Heart left ventricle (tissue), 16 donors: ENCODE measurements at regions not wholly inside any gene's neighbourhood (a gene's known extent, or its start where the extent isn't known, plus 50 kb on each side); places are given as distances from the start of the nearest gene placed in this dataset.

ENCODE experiments used
- ATAC-seq, 4 donors: fragments of 200-7000 bp; cut with Tn5 transposase; one replicate each; pipeline ENCODE4 v1.9.1; 2020 to 2022; ENCODE audit warnings: moderate library complexity in 4 of 4, mild to moderate bottlenecking in 3 of 4, moderate number of reproducible peaks in 1 of 4
- DNase-seq, 5 donors: peaks; one replicate each; pipeline ENCODE4 v3.0.0-alpha.2; 2020
- H3K27ac ChIP-seq, 12 donors: fragments of 200-600 bp; sonication (generic) in 4 of 12; one replicate each; pipeline versions ENCODE4 v1.5.0 to v1.8.0; 2016 to 2022; ENCODE audit warnings: mild to moderate bottlenecking in 2 of 12
- H3K27me3 ChIP-seq, 9 donors: fragments of 200-600 bp; sonication (generic) in 2 of 9; one replicate each; pipeline versions ENCODE4 v1.5.1 to v1.8.0; 2016 to 2022; ENCODE audit warnings: mild to moderate bottlenecking in 3 of 9
- H3K36me3 ChIP-seq, 9 donors: fragments of 200-600 bp; sonication (generic) in 2 of 9; one replicate each; pipeline versions ENCODE4 v1.5.0 to v1.8.0; 2018 to 2022; ENCODE audit warnings: mild to moderate bottlenecking in 2 of 9
- H3K4me1 ChIP-seq, 12 donors: fragments of 200-600 bp; sonication (generic) in 4 of 12; one replicate each; pipeline versions ENCODE4 v1.5.0 to v1.8.0; 2016 to 2022; ENCODE audit warnings: mild to moderate bottlenecking in 3 of 12
- H3K4me3 ChIP-seq, 12 donors: fragments of 200-600 bp; sonication (generic) in 4 of 12; one replicate each; pipeline versions ENCODE4 v1.5.0 to v1.8.0; 2017 to 2022; ENCODE audit warnings: mild to moderate bottlenecking in 9 of 12, moderate library complexity in 4 of 12
- H3K9me3 ChIP-seq, 12 donors: fragments of 200-600 bp; sonication (generic) in 4 of 12; one replicate each; pipeline versions ENCODE4 v1.5.0 to v1.8.0; 2016 to 2022; ENCODE audit warnings: mild to moderate bottlenecking in 1 of 12
- POLR2A ChIP-seq, 2 donors: fragments of 450-650 bp; IDR thresholded peaks; one replicate each; pipeline ENCODE4 v1.6.1; 2017; ENCODE audit warnings: antibody characterized with exemption in 2 of 2, mild to moderate bottlenecking in 2 of 2, moderate library complexity in 2 of 2
- WGBS, 4 donors: extraction: QIAGEN DNeasy Blood & Tissue Kit in 2 of 4; methylation state at CpG; one replicate each; pipeline versions ENCODE4 v1.1.5 to v1.1.7; 2013 to 2018; 5-methylcytosine and 5-hydroxymethylcytosine counted together
- intact Hi-C, 10 donors: fragments of 100-400 bp; cut with DNase I; formaldehyde crosslinking; loops; one replicate each; pipeline versions ENCODE4 v1.11.1 to v1.14.2; 2022
- TF ChIP-seq, protein P1 (sequence below), 12 donors: fragments of 200-600 bp; sonication (generic) in 4 of 12; IDR thresholded peaks; one replicate each; pipeline versions ENCODE4 v1.5.0 to v1.8.0; 2018 to 2022; ENCODE audit warnings: antibody characterized with exemption in 12 of 12, mild to moderate bottlenecking in 5 of 12
- donor health status: ischemic (EF 13 %, LVEDD 7.1; RV severe dilation, severe dysfunction).
- donor health status: healthy with polysubstance abuse.
- donor health status: DM: no; HTN: yes; CAD: no.
- donor health status: DM: no; HTN: no; CAD: no.
- donor health status: ischemic (EF 25% LVEDD 6.9; RV normal size, moderate dysfunction).
- donor health status: ischemic (EF 25% LVEDD 5.7; RV mildly dilated, moderate dysfunction).
- donor health status: healthy.
- donor health status: DM: yes; HTN: yes; CAD: no.
- donor health status: ischemic (EF 35%, LVEDD 5.7; RV mildly dilated, moderate dysfunction).
- donor health status: nonischemic (EF 11% LVEDD 7.7; RV severe dilation, severe dysfunction).
- donor health status: DM: yes; HTN: yes; CAD: no.
- donor health status: PGD.
- donor health status: ischemic (EF 29% LVEDD 5.4; RV normal size, mild dysfunction).
- donor health status: nonischemic (EF 23%, LVEDD 6.1; RV moderate dilation, normal function).

DNA sequence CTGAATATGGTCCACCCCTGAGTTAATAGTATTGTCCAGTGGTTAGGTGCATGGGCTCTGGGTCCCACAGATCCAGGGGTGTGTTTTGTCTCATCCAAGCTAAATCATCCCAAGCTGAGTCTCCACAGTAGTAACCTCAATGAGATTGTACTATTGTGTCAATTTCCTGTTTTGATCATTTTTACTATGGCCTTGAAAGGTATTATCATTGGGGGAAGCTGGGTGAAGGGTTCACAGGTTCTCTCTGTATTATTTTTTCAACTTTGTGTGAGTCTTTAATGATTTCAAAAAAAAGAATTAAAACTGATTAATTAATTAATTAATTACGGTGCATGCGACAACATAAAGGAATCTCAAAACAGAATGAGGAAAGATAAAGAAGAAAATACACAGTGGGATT is 266.1 kb downstream of the MN1 start:
- TF ChIP-seq, protein P1, sequence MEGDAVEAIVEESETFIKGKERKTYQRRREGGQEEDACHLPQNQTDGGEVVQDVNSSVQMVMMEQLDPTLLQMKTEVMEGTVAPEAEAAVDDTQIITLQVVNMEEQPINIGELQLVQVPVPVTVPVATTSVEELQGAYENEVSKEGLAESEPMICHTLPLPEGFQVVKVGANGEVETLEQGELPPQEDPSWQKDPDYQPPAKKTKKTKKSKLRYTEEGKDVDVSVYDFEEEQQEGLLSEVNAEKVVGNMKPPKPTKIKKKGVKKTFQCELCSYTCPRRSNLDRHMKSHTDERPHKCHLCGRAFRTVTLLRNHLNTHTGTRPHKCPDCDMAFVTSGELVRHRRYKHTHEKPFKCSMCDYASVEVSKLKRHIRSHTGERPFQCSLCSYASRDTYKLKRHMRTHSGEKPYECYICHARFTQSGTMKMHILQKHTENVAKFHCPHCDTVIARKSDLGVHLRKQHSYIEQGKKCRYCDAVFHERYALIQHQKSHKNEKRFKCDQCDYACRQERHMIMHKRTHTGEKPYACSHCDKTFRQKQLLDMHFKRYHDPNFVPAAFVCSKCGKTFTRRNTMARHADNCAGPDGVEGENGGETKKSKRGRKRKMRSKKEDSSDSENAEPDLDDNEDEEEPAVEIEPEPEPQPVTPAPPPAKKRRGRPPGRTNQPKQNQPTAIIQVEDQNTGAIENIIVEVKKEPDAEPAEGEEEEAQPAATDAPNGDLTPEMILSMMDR (IDR thresholded peaks at IDR 0.05) = no peak
- TF ChIP-seq POLR2A (IDR thresholded peaks at IDR 0.05) = no peak
- Histone ChIP-seq H3K4me1 (peaks cover 0 to 12% (median 2%) of the 10 kb centered on the region in 12 donors), H3K27ac (no peak overlapping the region), H3K9me3 (peaks cover 0 to 7% (median 2%) of the 10 kb centered on the region in 12 donors), H3K4me3 (no peak overlapping the region), H3K36me3 (no peaks in the 10 kb centered on the region), H3K27me3 (peaks cover 0 to 9% (median 1%) of the 10 kb centered on the region in 9 donors)
- intact Hi-C loops = no loop called here
- DNase-seq (no peak), ATAC-seq (no peak)
- 95 to 99% (median 97%) methylated on average over 2 of the region's 2 CpGs for WGBS, 4 donors

DNA sequence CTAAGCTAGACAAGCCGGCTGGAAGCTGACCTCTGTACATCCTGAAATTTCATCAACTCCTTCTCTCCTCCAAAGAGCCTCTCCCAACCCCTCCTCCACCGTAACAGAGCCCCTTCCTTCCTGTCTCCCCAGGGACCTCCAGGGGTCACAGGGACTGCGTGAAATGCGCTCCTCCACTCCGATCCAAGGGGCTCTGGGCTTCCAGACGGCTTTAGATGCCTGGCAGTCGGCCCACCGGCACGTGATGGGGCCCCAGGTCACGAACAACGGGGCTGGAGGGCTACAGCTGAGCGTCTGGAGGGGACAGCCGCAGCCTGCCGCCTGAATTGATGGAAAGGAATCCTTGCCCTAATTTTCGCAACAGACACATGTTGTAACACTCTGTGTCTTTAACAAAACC is 264.1 kb downstream of the MN1 start:
- H3K36me3 ChIP-seq = no peaks in the 10 kb centered on the region
- TF ChIP-seq POLR2A (IDR thresholded peaks at IDR 0.05) = no peak
- TF ChIP-seq, protein P1 (IDR thresholded peaks at IDR 0.05) = no peak
- DNase-seq (peak in 4 of 5 donors; percentile 34 to 72 (median 53)), ATAC-seq (peak in 3 of 4 donors; percentile 22 to 60 (median 31))
- peaks cover 0 to 9% (median 2%) of the 10 kb centered on the region in 12 donors for H3K4me1 ChIP-seq
- WGBS, 4 donors = 19 to 40% (median 22%) methylated on average over 15 of the region's 15 CpGs
- no peak overlapping the region for H3K4me3 ChIP-seq
- H3K9me3 ChIP-seq = no peaks in the 10 kb centered on the region
- peaks cover 0 to 18% (median 2%) of the 10 kb centered on the region in 9 donors for H3K27me3 ChIP-seq
- H3K27ac ChIP-seq = no peak overlapping the region
- intact Hi-C loops = no loop called here

DNA sequence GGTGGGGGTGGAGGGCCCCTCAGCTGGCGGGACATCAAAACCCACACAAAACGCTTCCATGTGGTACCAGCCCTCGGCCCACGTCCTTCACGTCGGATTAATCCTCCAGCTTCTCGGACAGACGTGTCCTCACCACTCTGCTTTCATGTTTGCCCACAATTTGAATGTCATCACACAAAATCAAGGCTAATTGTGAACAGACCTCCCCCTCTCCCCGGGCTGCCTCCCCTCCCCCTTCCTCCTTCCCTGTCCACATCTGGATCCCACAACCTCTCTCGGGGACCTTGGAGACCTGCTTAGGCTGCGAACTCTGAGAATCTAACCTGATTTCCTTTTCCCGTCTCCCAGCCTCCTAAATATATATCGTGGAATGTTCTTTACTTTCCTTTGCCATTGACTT is 262.9 kb downstream of the MN1 start:
- 67 to 73% (median 72%) methylated on average over 13 of the region's 13 CpGs for WGBS, 4 donors
- intact Hi-C loops = no loop called here
- Histone ChIP-seq H3K4me1 (peaks cover 0 to 9% (median 2%) of the 10 kb centered on the region in 12 donors), H3K27ac (no peak overlapping the region), H3K36me3 (no peaks in the 10 kb centered on the region), H3K9me3 (no peaks in the 10 kb centered on the region), H3K27me3 (peaks cover 0 to 20% (median 0%) of the 10 kb centered on the region in 9 donors), H3K4me3 (no peak overlapping the region)
- ATAC-seq (no peak), DNase-seq (no peak)
- TF ChIP-seq, protein P1 (IDR thresholded peaks at IDR 0.05) = no peak
- TF ChIP-seq POLR2A (IDR thresholded peaks at IDR 0.05) = no peak

DNA sequence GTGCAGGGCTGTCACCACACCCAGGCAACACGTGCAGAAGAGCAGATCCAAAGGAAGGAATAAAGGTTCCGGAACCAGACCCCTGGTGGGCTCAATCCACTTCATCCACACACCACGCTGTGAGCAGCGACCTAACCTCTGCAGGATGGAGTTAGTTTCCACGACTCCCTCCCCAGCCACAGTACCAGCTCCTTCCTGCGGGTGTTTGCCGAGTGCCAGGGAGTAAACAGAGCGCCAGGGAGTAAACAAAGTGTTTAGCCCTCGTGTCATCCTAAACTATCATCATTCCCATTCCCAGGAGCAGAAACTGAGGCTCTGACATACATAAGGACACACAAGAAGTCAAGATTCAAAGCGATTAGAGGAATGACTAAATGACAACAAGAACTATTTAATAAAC is 261.3 kb downstream of the MN1 start:
- ATAC-seq = no peak
- H3K4me1 ChIP-seq = peaks cover 0 to 9% (median 2%) of the 10 kb centered on the region in 12 donors
- intact Hi-C loops = no loop called here
- H3K27ac ChIP-seq = no peak overlapping the region
- 63 to 81% (median 70%) methylated on average over 10 of the region's 10 CpGs for WGBS, 4 donors
- TF ChIP-seq, protein P1 (IDR thresholded peaks at IDR 0.05) = no peak
- no peak for TF ChIP-seq POLR2A (IDR thresholded peaks at IDR 0.05)
- no peak for DNase-seq
- H3K9me3 ChIP-seq = no peaks in the 10 kb centered on the region
- H3K36me3 ChIP-seq = no peaks in the 10 kb centered on the region
- no peak overlapping the region for H3K4me3 ChIP-seq
- H3K27me3 ChIP-seq = peaks cover 0 to 28% (median 0%) of the 10 kb centered on the region in 9 donors
